ENCODE measurements at regions not wholly inside any gene's neighbourhood (a gene's known extent, or its start where the extent isn't known, plus 50 kb on each side); places are given as distances from the start of the nearest gene placed in this dataset.
"Not testable (repeated sequence)": the region's sequence is repeated elsewhere in the genome, so short reads cannot be mapped to it uniquely, and the experiment has no call there.

GRCh38 chr3:839981-840380, 252.8 kb upstream of the CNTN6 start:
- FAIRE-seq: no peak

- no peak for FAIRE-seq
Measured at GRCh38 chr3:851098-851790, 241.6 kb upstream of the CNTN6 start.

- no peak for FAIRE-seq
Measured at GRCh38 chr3:852033-852432, 240.8 kb upstream of the CNTN6 start.

- no peak for FAIRE-seq
Measured at GRCh38 chr3:853489-853888, 239.3 kb upstream of the CNTN6 start.

- FAIRE-seq: no peak
Measured at GRCh38 chr3:859135-859534, 233.7 kb upstream of the CNTN6 start.

- no peak for FAIRE-seq
Measured at GRCh38 chr3:861721-862120, 231.1 kb upstream of the CNTN6 start.

GRCh38 chr3:869269-869668, 223.6 kb upstream of the CNTN6 start:
- no peak for FAIRE-seq

GRCh38 chr3:869734-870133, 223.1 kb upstream of the CNTN6 start:
- no peak for FAIRE-seq

GRCh38 chr3:871651-872050, 221.2 kb upstream of the CNTN6 start:
- FAIRE-seq: no peak

GRCh38 chr3:877001-877400, 215.8 kb upstream of the CNTN6 start:
- FAIRE-seq: no peak

GRCh38 chr3:878746-879145, 214.1 kb upstream of the CNTN6 start:
- no peak for FAIRE-seq

GRCh38 chr3:880371-880770, 212.5 kb upstream of the CNTN6 start:
- FAIRE-seq: no peak

- FAIRE-seq: no peak
Measured at GRCh38 chr3:882533-882932, 210.3 kb upstream of the CNTN6 start.

- peak; percentile 86 for FAIRE-seq
Measured at GRCh38 chr3:901953-902778, 190.7 kb upstream of the CNTN6 start.

GRCh38 chr3:905217-905616, 187.6 kb upstream of the CNTN6 start:
- FAIRE-seq: no peak

GRCh38 chr3:906739-907138, 186.1 kb upstream of the CNTN6 start:
- FAIRE-seq: no peak

- FAIRE-seq: no peak
Measured at GRCh38 chr3:908839-909238, 184.0 kb upstream of the CNTN6 start.

GRCh38 chr3:912717-913116, 180.1 kb upstream of the CNTN6 start:
- FAIRE-seq: not testable (repeated sequence)

- no peak for FAIRE-seq
Measured at GRCh38 chr3:923161-923910, 169.5 kb upstream of the CNTN6 start.

GRCh38 chr3:930866-931265, 162.0 kb upstream of the CNTN6 start:
- FAIRE-seq: no peak

GRCh38 chr3:933326-933725, 159.5 kb upstream of the CNTN6 start:
- FAIRE-seq: no peak

GRCh38 chr3:944786-945185, 148.0 kb upstream of the CNTN6 start:
- no peak for FAIRE-seq

- no peak for FAIRE-seq
Measured at GRCh38 chr3:945738-946137, 147.1 kb upstream of the CNTN6 start.

- FAIRE-seq: no peak
Measured at GRCh38 chr3:952906-953305, 139.9 kb upstream of the CNTN6 start.
